ENCODE measurements at regions not wholly inside any gene's neighbourhood (a gene's known extent, or its start where the extent isn't known, plus 50 kb on each side); places are given as distances from the start of the nearest gene placed in this dataset.
A peak's percentile ranks its signal among the peaks of the same experiment; 100 is the strongest.

DNA sequence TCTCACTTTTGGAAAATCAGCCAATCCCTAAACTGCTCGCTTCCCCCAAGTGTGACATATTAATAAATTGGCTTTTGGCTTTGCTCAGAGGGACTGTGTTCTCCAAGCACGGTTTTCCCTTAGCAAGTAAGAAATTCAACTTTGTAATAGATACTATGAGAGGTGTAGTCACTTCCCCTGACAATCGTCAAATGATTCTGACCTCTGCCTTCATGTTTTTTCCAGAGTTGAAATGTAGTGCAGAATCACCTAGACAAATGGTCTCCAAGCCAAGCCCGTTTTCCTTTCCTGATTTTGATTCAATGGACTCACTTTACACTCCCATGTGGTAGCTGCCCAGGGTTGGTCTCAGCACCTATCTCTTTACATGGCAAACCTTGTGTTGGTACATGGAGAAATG lies 99.1 kb downstream of the ARL4A start:
- H3K4me3 ChIP-seq (replicated peaks in 1 of 2; ENCODE audit: low read depth in 1 of 2, low read length in 2 of 2) = no peak overlapping the region
- peak overlapping the region; percentile 16 for H2AFZ ChIP-seq (ENCODE audit: low read depth, low read length, poor library complexity, severe bottlenecking)
- H3K9me3 ChIP-seq (ENCODE audit: control insufficient read depth in 1 of 2, insufficient read depth in 1 of 2, low read depth in 1 of 2, low read length in 2 of 2) = no peaks in the 10 kb centered on the region
- no peaks in the 10 kb centered on the region for H3K4me1 ChIP-seq (ENCODE audit: control insufficient read depth in 1 of 2, insufficient read depth in 2 of 2, low read length in 2 of 2)
- ChIA-PET CTCF (no interaction called here), RAD21 (ENCODE audit: low non-redundant PET in 1 of 2, low total read pairs in 2 of 2, uncharacterized antibody in 2 of 2, unreplicated experiment in 2 of 2) (no interaction called here), POLR2A (no interaction called here)
- no peak overlapping the region for H3K27ac ChIP-seq (ENCODE audit: low read depth, low read length)
- no peaks in the 10 kb centered on the region for H3K79me2 ChIP-seq (ENCODE audit: insufficient read depth, low read length)
- ATAC-seq (no peak), DNase-seq (ENCODE audit: low read depth, low spot score) (no peak)
- no peaks in the 10 kb centered on the region for H3K9me2 ChIP-seq (ENCODE audit: insufficient read depth)
- H3K27me3 ChIP-seq (ENCODE audit: insufficient read depth, low read length) = no peaks in the 10 kb centered on the region
- no peaks in the 10 kb centered on the region for H4K20me1 ChIP-seq (ENCODE audit: insufficient read depth)
- BruUV-seq (replicated peaks) = no TSS peak
- no peak overlapping the region for H3K4me2 ChIP-seq (ENCODE audit: low read length)
- H3K36me3 ChIP-seq (ENCODE audit: control insufficient read depth in 1 of 2, insufficient read depth in 2 of 2, low read length in 2 of 2) = no peaks in the 10 kb centered on the region
- no peak overlapping the region for H3K9ac ChIP-seq (ENCODE audit: low read length)
- intact Hi-C loops (cut with micrococcal nuclease) = no loop called here
- TF ChIP-seq, protein P1, sequence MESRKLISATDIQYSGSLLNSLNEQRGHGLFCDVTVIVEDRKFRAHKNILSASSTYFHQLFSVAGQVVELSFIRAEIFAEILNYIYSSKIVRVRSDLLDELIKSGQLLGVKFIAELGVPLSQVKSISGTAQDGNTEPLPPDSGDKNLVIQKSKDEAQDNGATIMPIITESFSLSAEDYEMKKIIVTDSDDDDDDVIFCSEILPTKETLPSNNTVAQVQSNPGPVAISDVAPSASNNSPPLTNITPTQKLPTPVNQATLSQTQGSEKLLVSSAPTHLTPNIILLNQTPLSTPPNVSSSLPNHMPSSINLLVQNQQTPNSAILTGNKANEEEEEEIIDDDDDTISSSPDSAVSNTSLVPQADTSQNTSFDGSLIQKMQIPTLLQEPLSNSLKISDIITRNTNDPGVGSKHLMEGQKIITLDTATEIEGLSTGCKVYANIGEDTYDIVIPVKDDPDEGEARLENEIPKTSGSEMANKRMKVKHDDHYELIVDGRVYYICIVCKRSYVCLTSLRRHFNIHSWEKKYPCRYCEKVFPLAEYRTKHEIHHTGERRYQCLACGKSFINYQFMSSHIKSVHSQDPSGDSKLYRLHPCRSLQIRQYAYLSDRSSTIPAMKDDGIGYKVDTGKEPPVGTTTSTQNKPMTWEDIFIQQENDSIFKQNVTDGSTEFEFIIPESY (IDR thresholded peaks at IDR 0.05; ENCODE audit: extremely low read depth, insufficient replicate concordance, low read length) = no peak
- no peak for TF ChIP-seq SP1 (IDR thresholded peaks at IDR 0.05; ENCODE audit: low read depth)
- TF ChIP-seq ELF1 (IDR thresholded peaks at IDR 0.05; ENCODE audit: borderline replicate concordance, low read depth) = no peak
- no peak for TF ChIP-seq YY1 (IDR thresholded peaks at IDR 0.05; ENCODE audit: extremely low read depth, insufficient replicate concordance, low read depth, low read length)
- TF ChIP-seq TCF7L2 (IDR thresholded peaks at IDR 0.05; ENCODE audit: borderline replicate concordance, extremely low read depth, insufficient read depth, insufficient read length) = no peak
- no peak for TF ChIP-seq ZFX (IDR thresholded peaks at IDR 0.05)
- no peak for TF ChIP-seq CBX3 (IDR thresholded peaks at IDR 0.05; ENCODE audit: low read depth)
- TF ChIP-seq POLR2A (IDR thresholded peaks at IDR 0.05; ENCODE audit: borderline replicate concordance, extremely low read depth, insufficient read depth, insufficient read length) = no peak
- TF ChIP-seq, protein P2, sequence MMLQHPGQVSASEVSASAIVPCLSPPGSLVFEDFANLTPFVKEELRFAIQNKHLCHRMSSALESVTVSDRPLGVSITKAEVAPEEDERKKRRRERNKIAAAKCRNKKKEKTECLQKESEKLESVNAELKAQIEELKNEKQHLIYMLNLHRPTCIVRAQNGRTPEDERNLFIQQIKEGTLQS (IDR thresholded peaks at IDR 0.05) = no peak
- TF ChIP-seq EGR1 (IDR thresholded peaks at IDR 0.05; ENCODE audit: low read depth) = no peak
- no peak for TF ChIP-seq RAD21 (IDR thresholded peaks at IDR 0.05; ENCODE audit: low read depth)
- TF ChIP-seq, protein P3, sequence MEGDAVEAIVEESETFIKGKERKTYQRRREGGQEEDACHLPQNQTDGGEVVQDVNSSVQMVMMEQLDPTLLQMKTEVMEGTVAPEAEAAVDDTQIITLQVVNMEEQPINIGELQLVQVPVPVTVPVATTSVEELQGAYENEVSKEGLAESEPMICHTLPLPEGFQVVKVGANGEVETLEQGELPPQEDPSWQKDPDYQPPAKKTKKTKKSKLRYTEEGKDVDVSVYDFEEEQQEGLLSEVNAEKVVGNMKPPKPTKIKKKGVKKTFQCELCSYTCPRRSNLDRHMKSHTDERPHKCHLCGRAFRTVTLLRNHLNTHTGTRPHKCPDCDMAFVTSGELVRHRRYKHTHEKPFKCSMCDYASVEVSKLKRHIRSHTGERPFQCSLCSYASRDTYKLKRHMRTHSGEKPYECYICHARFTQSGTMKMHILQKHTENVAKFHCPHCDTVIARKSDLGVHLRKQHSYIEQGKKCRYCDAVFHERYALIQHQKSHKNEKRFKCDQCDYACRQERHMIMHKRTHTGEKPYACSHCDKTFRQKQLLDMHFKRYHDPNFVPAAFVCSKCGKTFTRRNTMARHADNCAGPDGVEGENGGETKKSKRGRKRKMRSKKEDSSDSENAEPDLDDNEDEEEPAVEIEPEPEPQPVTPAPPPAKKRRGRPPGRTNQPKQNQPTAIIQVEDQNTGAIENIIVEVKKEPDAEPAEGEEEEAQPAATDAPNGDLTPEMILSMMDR (IDR thresholded peaks at IDR 0.05 in 2 of 3, conservative IDR thresholded peaks at IDR 0.05 in 1 of 3; ENCODE audit: borderline replicate concordance in 1 of 3, insufficient read depth in 1 of 3, low read depth in 2 of 3, low read length in 2 of 3) = no peak
- TF ChIP-seq, protein P4, sequence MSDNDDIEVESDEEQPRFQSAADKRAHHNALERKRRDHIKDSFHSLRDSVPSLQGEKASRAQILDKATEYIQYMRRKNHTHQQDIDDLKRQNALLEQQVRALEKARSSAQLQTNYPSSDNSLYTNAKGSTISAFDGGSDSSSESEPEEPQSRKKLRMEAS (IDR thresholded peaks at IDR 0.05) = no peak
- TF ChIP-seq JUND (IDR thresholded peaks at IDR 0.05) = no peak
- TF ChIP-seq EZH2phosphoT487 (IDR thresholded peaks at IDR 0.05; ENCODE audit: borderline replicate concordance) = no peak
- no peak for TF ChIP-seq POLR2AphosphoS5 (IDR thresholded peaks at IDR 0.05; ENCODE audit: low read depth, low read length)
- TF ChIP-seq SRF (IDR thresholded peaks at IDR 0.05; ENCODE audit: low read depth) = no peak

Measured in HCT116 (cell line).